ENCODE measurements at regions not wholly inside any gene's neighbourhood (a gene's known extent, or its start where the extent isn't known, plus 50 kb on each side); places are given as distances from the start of the nearest gene placed in this dataset.

GRCh38 chr6:94300424-94301144 is 881.2 kb upstream of the EPHA7 start:
- no peak for TF ChIP-seq EP300 (IDR thresholded peaks at IDR 0.05)
- TF ChIP-seq CTCF (IDR thresholded peaks at IDR 0.05), result no peak
- TF ChIP-seq POLR2A (IDR thresholded peaks at IDR 0.05), result no peak
